Thoracic aorta (tissue), 2 donors: ENCODE measurements at regions not wholly inside any gene's neighbourhood (a gene's known extent, or its start where the extent isn't known, plus 50 kb on each side); places are given as distances from the start of the nearest gene placed in this dataset.

Source experiments
- ATAC-seq: fragments of 150-250 bp; one replicate; pipeline ENCODE4 v1.8.0; 2017; ENCODE audit warnings: low read depth; ENCODE audit not compliant: insufficient number of reproducible peaks, low FRiP score
- DNase-seq: peaks from one replicate; pipeline ENCODE4 v3.0.0-alpha.2; 2020; ENCODE audit warnings: low spot score
- H3K27ac ChIP-seq, 2 donors: fragments of 200-600 bp; sonication (generic); 1 replicate in 1 of 2; 2 replicates in 1 of 2; pipeline ENCODE4 v1.5.1; 2016; ENCODE audit warnings: mild to moderate bottlenecking in 2 of 2, moderate library complexity in 2 of 2
- H3K27me3 ChIP-seq: fragments of 200-600 bp; sonication (generic); replicated peaks from 2 replicates; pipeline ENCODE4 v1.6.0; 2016; ENCODE audit warnings: mild to moderate bottlenecking; ENCODE audit not compliant: insufficient read depth
- H3K36me3 ChIP-seq: fragments of 200-600 bp; sonication (generic); one replicate; pipeline ENCODE4 v1.5.1; 2016
- H3K4me1 ChIP-seq, 2 donors: fragments of 200-600 bp; sonication (generic); 1 replicate in 1 of 2; 2 replicates in 1 of 2; pipeline versions ENCODE4 v1.5.1 to v1.6.0; 2016; ENCODE audit warnings: low read depth in 2 of 2, mild to moderate bottlenecking in 1 of 2; ENCODE audit not compliant: control insufficient read depth in 1 of 2
- H3K4me3 ChIP-seq: fragments of 200-600 bp; sonication (generic); 2 replicates; pipeline ENCODE4 v1.5.1; 2016; ENCODE audit warnings: mild to moderate bottlenecking
- H3K9me3 ChIP-seq: fragments of 200-600 bp; sonication (generic); 2 replicates; pipeline ENCODE4 v1.5.1; 2016
- TF ChIP-seq, protein P1 (sequence below): fragments of 200-600 bp; sonication (generic); IDR thresholded peaks from one replicate; pipeline ENCODE4 v1.5.1; 2019; ENCODE audit warnings: antibody characterized with exemption

GRCh38 chr2:224183086-224183485 is 144.0 kb upstream of the SERPINE2 start:
- TF ChIP-seq, protein P1, sequence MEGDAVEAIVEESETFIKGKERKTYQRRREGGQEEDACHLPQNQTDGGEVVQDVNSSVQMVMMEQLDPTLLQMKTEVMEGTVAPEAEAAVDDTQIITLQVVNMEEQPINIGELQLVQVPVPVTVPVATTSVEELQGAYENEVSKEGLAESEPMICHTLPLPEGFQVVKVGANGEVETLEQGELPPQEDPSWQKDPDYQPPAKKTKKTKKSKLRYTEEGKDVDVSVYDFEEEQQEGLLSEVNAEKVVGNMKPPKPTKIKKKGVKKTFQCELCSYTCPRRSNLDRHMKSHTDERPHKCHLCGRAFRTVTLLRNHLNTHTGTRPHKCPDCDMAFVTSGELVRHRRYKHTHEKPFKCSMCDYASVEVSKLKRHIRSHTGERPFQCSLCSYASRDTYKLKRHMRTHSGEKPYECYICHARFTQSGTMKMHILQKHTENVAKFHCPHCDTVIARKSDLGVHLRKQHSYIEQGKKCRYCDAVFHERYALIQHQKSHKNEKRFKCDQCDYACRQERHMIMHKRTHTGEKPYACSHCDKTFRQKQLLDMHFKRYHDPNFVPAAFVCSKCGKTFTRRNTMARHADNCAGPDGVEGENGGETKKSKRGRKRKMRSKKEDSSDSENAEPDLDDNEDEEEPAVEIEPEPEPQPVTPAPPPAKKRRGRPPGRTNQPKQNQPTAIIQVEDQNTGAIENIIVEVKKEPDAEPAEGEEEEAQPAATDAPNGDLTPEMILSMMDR, result no peak
- ATAC-seq, result no peak
- no peak for DNase-seq
- Histone ChIP-seq H3K36me3 (no peaks in the 10 kb centered on the region), H3K27ac (no peak overlapping the region), H3K27me3 (no peaks in the 10 kb centered on the region), H3K4me1 (no peaks in the 10 kb centered on the region), H3K4me3 (no peak overlapping the region), H3K9me3 (no peaks in the 10 kb centered on the region)

DNA sequence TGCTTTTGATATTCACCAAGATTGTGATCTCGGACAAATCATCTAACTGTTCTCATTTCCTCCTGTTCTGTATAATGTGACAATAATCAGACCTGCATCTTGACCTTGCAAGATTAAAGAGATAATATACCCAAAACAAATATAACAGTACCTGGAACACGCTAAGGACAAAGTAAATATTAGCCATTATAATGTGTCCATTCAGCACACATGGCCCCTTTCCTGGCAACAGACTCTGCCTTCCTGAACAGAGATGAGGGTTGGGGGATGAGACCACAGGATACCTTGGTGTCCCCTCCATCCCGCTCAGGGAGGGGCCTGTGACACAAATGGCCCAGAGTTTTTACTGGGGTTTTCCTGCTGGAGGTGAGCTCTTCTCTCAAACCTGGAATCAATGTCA is 143.4 kb upstream of the SERPINE2 start:
- TF ChIP-seq, protein P1, result no peak
- H3K36me3 ChIP-seq, result no peaks in the 10 kb centered on the region
- no peaks in the 10 kb centered on the region for H3K4me1 ChIP-seq
- no peak overlapping the region for H3K4me3 ChIP-seq
- H3K27me3 ChIP-seq, result no peaks in the 10 kb centered on the region
- DNase-seq, result no peak
- ATAC-seq, result no peak
- H3K9me3 ChIP-seq, result no peaks in the 10 kb centered on the region
- H3K27ac ChIP-seq, result no peak overlapping the region

DNA sequence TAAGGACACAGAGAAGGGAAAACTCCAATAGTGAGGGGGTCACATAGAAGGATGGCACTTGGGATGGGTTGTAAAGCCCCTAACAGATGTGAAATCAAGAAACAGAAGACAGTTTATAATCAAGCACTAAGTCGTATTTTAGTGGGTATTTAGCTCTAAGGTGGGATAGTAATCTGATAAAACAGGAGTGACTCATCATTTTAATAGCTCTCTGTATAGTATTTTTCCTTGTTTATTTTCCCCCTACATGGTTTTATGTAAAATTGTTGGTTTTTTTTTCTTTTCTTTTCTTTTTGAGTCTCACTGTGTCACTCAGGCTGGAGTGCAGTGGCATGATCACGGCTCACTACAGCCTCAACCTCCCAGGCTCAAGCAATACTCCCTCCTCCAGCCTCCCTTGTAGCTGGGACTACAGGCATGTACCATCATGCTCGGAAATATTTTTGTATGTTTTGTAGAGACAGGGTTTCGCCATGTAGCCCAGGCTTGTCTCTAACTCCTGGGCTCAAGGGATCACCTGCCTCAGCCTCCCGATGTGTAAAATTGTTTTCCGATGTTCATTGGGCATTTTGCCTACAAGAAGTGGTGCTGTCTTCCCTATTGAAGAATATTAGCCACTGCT is 142.6 kb upstream of the SERPINE2 start:
- no peak overlapping the region for H3K27ac ChIP-seq
- H3K4me1 ChIP-seq, result no peaks in the 10 kb centered on the region
- DNase-seq (no peak), ATAC-seq (no peak)
- H3K27me3 ChIP-seq, result no peaks in the 10 kb centered on the region
- TF ChIP-seq, protein P1, result no peak
- H3K36me3 ChIP-seq, result no peaks in the 10 kb centered on the region
- no peak overlapping the region for H3K4me3 ChIP-seq
- H3K9me3 ChIP-seq, result no peaks in the 10 kb centered on the region

- TF ChIP-seq, protein P1, result no peak
- Histone ChIP-seq H3K4me1 (no peaks in the 10 kb centered on the region), H3K4me3 (no peak overlapping the region), H3K9me3 (no peaks in the 10 kb centered on the region), H3K27me3 (no peaks in the 10 kb centered on the region), H3K27ac (no peak overlapping the region), H3K36me3 (no peaks in the 10 kb centered on the region)
- DNase-seq (no peak), ATAC-seq (no peak)
These were observed 141.7 kb upstream of the SERPINE2 start for GRCh38 chr2:224180810-224181209.

DNA sequence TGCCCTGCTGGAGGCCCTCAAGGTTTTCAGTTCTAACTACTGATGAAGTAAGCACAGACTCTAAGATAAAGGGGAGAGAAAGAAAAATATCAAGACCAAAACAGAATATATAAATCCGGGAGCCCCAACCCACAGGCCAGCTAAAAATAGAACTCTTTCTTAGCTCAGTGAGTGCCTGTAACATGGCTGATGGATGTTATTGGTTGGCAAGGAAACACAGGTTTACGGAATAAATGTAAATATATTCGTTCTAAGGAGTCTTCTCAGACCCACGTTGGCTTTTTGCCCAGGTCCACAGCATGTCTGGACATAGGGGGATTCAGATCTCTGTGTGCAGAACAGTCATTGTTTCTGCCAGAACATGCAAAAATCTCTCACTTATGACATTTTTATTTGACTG is 139.0 kb upstream of the SERPINE2 start:
- Histone ChIP-seq H3K4me3 (no peak overlapping the region), H3K27ac (no peak overlapping the region), H3K27me3 (no peaks in the 10 kb centered on the region), H3K9me3 (no peaks in the 10 kb centered on the region), H3K4me1 (no peaks in the 10 kb centered on the region), H3K36me3 (no peaks in the 10 kb centered on the region)
- ATAC-seq (no peak), DNase-seq (no peak)
- TF ChIP-seq, protein P1, result no peak
